HCT116 (cell line): ENCODE measurements at regions not wholly inside any gene's neighbourhood (a gene's known extent, or its start where the extent isn't known, plus 50 kb on each side); places are given as distances from the start of the nearest gene placed in this dataset.

Experiments
- ATAC-seq: fragments of 200-7000 bp; cut with Tn5 transposase; 2 replicates; pipeline ENCODE4 v1.9.1; 2020; ENCODE audit warnings: mild to moderate bottlenecking, moderate library complexity
- BruUV-seq: library from RNA; stranded (reverse); fragments of 400-500 nt; replicated peaks from 2 replicates; lab custom pipeline; 2021; lab: Mats Ljungman, UMichigan
- CTCF ChIA-PET: fragments of 300-600 bp; sonication (Branson Sonifier 250); formaldehyde crosslinking; loops from one replicate; lab custom pipeline; 2021; ENCODE audit warnings: antibody characterized with exemption; lab: Charles Lee
- POLR2A ChIA-PET: fragments of 300-600, 350-600 bp; sonication (Branson Sonifier 250); formaldehyde crosslinking; loops from one replicate; lab custom pipeline; 2021; ENCODE audit warnings: antibody characterized with exemption; lab: Charles Lee
- RAD21 ChIA-PET, 2 experiments: fragments of 300-600 bp; sonication (Branson Sonifier 250); formaldehyde crosslinking; loops; one replicate each; lab custom pipeline; 2023; ENCODE audit warnings: low total read pairs in 2 of 2; ENCODE audit not compliant: uncharacterized antibody in 2 of 2, unreplicated experiment in 2 of 2, low non-redundant PET in 1 of 2; lab: Charles Lee
- DNase-seq: peaks from one replicate; pipeline ENCODE4 v3.0.0-alpha.2; 2010; ENCODE audit warnings: low read depth, low spot score
- H2AFZ ChIP-seq: fragments of 200-600 bp; shearing (Covaris generic), sonication (generic); 2 replicates; pipeline ENCODE4 v1.6.1; 2017; ENCODE audit warnings: low read depth, mixed run types, mixed read lengths, antibody characterized with exemption, low read length; ENCODE audit not compliant: poor library complexity, severe bottlenecking
- H3K27ac ChIP-seq: 2 replicates; pipeline ENCODE4 v1.5.1; 2012; ENCODE audit warnings: low read depth, low read length
- H3K27me3 ChIP-seq: fragments of 200-600 bp; sonication (generic); 2 replicates; pipeline ENCODE4 v1.6.1; 2016; ENCODE audit warnings: mixed run types, low read length, mixed read lengths; ENCODE audit not compliant: insufficient read depth
- H3K36me3 ChIP-seq, 2 experiments: fragments of 200-500 bp in 1 of 2; fragments of 200-600 bp in 1 of 2; sonication (Bioruptor generic) in 1 of 2; sonication (generic) in 1 of 2; 2 replicates each; pipeline versions ENCODE4 v1.5.1 to v1.6.1; 2014 to 2016; ENCODE audit warnings: low read length in 2 of 2, inconsistent platforms in 1 of 2, mixed read lengths in 1 of 2, mixed run types in 1 of 2; ENCODE audit not compliant: insufficient read depth in 2 of 2, control insufficient read depth in 1 of 2
- H3K4me1 ChIP-seq, 2 experiments: fragments of 200-600 bp in 1 of 2; sonication (generic) in 1 of 2; 2 replicates each; pipeline versions ENCODE4 v1.5.1 to v1.6.1; 2012 to 2017; ENCODE audit warnings: low read length in 2 of 2, inconsistent platforms in 1 of 2, mild to moderate bottlenecking in 1 of 2, mixed read lengths in 1 of 2, mixed run types in 1 of 2, moderate library complexity in 1 of 2; ENCODE audit not compliant: insufficient read depth in 2 of 2, control insufficient read depth in 1 of 2
- H3K4me2 ChIP-seq: fragments of 200-600 bp; sonication (generic); 2 replicates; pipeline ENCODE4 v1.6.1; 2017; ENCODE audit warnings: mixed run types, low read length, mixed read lengths
- H3K4me3 ChIP-seq, 2 experiments: fragments of 200-600 bp in 1 of 2; sonication (generic) in 1 of 2; replicated peaks in 1 of 2; 2 replicates each; pipeline ENCODE4 v1.5.1; 2011 to 2016; ENCODE audit warnings: low read length in 2 of 2, control low read depth in 1 of 2, low read depth in 1 of 2, mild to moderate bottlenecking in 1 of 2, mixed read lengths in 1 of 2, mixed run types in 1 of 2
- H3K79me2 ChIP-seq: fragments of 200-600 bp; sonication (generic); 2 replicates; pipeline ENCODE4 v1.6.1; 2017; ENCODE audit warnings: mild to moderate bottlenecking, mixed run types, low read length, moderate library complexity, mixed read lengths; ENCODE audit not compliant: insufficient read depth
- H3K9ac ChIP-seq: fragments of 200-600 bp; sonication (generic); 2 replicates; pipeline ENCODE4 v1.6.1; 2016; ENCODE audit warnings: low read length, mixed read lengths
- H3K9me2 ChIP-seq: fragments of 200-600 bp; sonication (generic), shearing (Covaris generic); 2 replicates; pipeline ENCODE4 v1.6.1; 2017; ENCODE audit warnings: mixed run types, mild to moderate bottlenecking, moderate library complexity; ENCODE audit not compliant: insufficient read depth
- H3K9me3 ChIP-seq, 2 experiments: fragments of 200-500 bp in 1 of 2; fragments of 200-600 bp in 1 of 2; sonication (Bioruptor generic) in 1 of 2; sonication (generic) in 1 of 2; 2 replicates each; pipeline ENCODE4 v1.6.1; 2014 to 2017; ENCODE audit warnings: low read length in 2 of 2, mixed read lengths in 2 of 2, inconsistent platforms in 1 of 2, low read depth in 1 of 2, mild to moderate bottlenecking in 1 of 2, mixed run types in 1 of 2, moderate library complexity in 1 of 2; ENCODE audit not compliant: control insufficient read depth in 1 of 2, insufficient read depth in 1 of 2
- H4K20me1 ChIP-seq: fragments of 200-600 bp; sonication (generic), shearing (Covaris generic); 2 replicates; pipeline ENCODE4 v1.6.1; 2017; ENCODE audit warnings: mixed run types, mild to moderate bottlenecking, moderate library complexity; ENCODE audit not compliant: insufficient read depth
- CTCF ChIP-seq, 3 experiments: fragments of 200-600 bp in 1 of 3; sonication (generic) in 1 of 3; IDR thresholded peaks in 2 of 3; conservative IDR thresholded peaks in 1 of 3; 2 replicates each; pipeline ENCODE4 v1.5.1; 2012 to 2017; ENCODE audit warnings: low read depth in 2 of 3, low read length in 2 of 3, antibody characterized with exemption in 1 of 3, borderline replicate concordance in 1 of 3, control low read depth in 1 of 3, mild to moderate bottlenecking in 1 of 3, mixed read lengths in 1 of 3, mixed run types in 1 of 3, moderate library complexity in 1 of 3; ENCODE audit not compliant: insufficient read depth in 1 of 3
- EZH2 ChIP-seq: fragments of 200-600 bp; sonication (generic); IDR thresholded peaks from 2 replicates; pipeline ENCODE4 v1.6.1; 2017; ENCODE audit warnings: antibody characterized with exemption, mixed run types
- FOSL1 ChIP-seq: IDR thresholded peaks from 2 replicates; pipeline ENCODE4 v1.6.1; 2012; ENCODE audit warnings: low read depth
- JUND ChIP-seq: IDR thresholded peaks from 2 replicates; pipeline ENCODE4 v1.6.1; 2012
- MAX ChIP-seq: IDR thresholded peaks from 2 replicates; pipeline ENCODE4 v1.6.1; 2012
- REST ChIP-seq: IDR thresholded peaks from 2 replicates; pipeline ENCODE4 v1.6.1; 2012; ENCODE audit warnings: low read depth
- TCF7L2 ChIP-seq: IDR thresholded peaks from 2 replicates; pipeline ENCODE4 v1.7.0; 2011; ENCODE audit warnings: borderline replicate concordance, inconsistent platforms; ENCODE audit not compliant: insufficient read depth, insufficient read length; ENCODE audit errors: extremely low read depth
- intact Hi-C: fragments of 100-400 bp; cut with micrococcal nuclease; formaldehyde crosslinking; loops from 2 replicates; pipeline ENCODE4 v1.10.0; 2022

GRCh38 chr1:239758756-239759155 lies 332.9 kb upstream of the FMN2 start:
- Histone ChIP-seq H2AFZ (no peak overlapping the region), H3K9ac (no peak overlapping the region), H3K27ac (no peak overlapping the region), H3K27me3 (no peaks in the 10 kb centered on the region), H3K36me3 (no peaks in the 10 kb centered on the region), H4K20me1 (no peaks in the 10 kb centered on the region), H3K4me2 (no peak overlapping the region), H3K79me2 (no peaks in the 10 kb centered on the region), H3K4me3 (no peak overlapping the region), H3K9me3 (peaks cover 0 to 16% of the 10 kb centered on the region in 2 experiments; a peak in 3 of 4 replicates), H3K4me1 (no peaks in the 10 kb centered on the region), H3K9me2 (no peaks in the 10 kb centered on the region)
- ChIA-PET POLR2A (no interaction called here), RAD21 (no interaction called here), CTCF (no interaction called here)
- TF ChIP-seq EZH2 (no peak), MAX (no peak), CTCF (IDR thresholded peaks at IDR 0.05 in 2 of 3, conservative IDR thresholded peaks at IDR 0.05 in 1 of 3; ENCODE audit: borderline replicate concordance in 1 of 3, insufficient read depth in 1 of 3, low read depth in 2 of 3, low read length in 2 of 3) (no peak), JUND (no peak), TCF7L2 (no peak), REST (no peak), FOSL1 (no peak)
- ATAC-seq: no peak
- no TSS peak for BruUV-seq
- intact Hi-C loops: no loop called here
- DNase-seq: no peak
